A549 (cell line): ENCODE measurements at regions not wholly inside any gene's neighbourhood (a gene's known extent, or its start where the extent isn't known, plus 50 kb on each side); places are given as distances from the start of the nearest gene placed in this dataset.

Experiments used
- EHMT2 ChIP-seq: fragments of 200-600 bp; sonication (generic); IDR thresholded peaks from 2 replicates; pipeline ENCODE4 v1.6.1; 2016; ENCODE audit warnings: antibody characterized with exemption, low read depth, mild to moderate bottlenecking, moderate library complexity
- JUNB ChIP-seq: fragments of >200 bp; sonication (Bioruptor Twin); formaldehyde crosslinking; IDR thresholded peaks from 2 replicates; pipeline ENCODE4 v1.6.1; 2016
- KDM5A ChIP-seq: fragments of 200-600 bp; sonication (generic); IDR thresholded peaks from 2 replicates; pipeline ENCODE4 v1.6.1; 2016; ENCODE audit warnings: antibody characterized with exemption, mild to moderate bottlenecking
- MAX ChIP-seq: IDR thresholded peaks from 2 replicates; pipeline ENCODE4 v1.6.1; 2012
- MYC ChIP-seq: IDR thresholded peaks from 2 replicates; pipeline ENCODE4 v1.6.1; 2012; ENCODE audit warnings: mild to moderate bottlenecking, inconsistent platforms, low read length, improper control_type of control experiment, borderline replicate concordance
- POLR2A ChIP-seq: IDR thresholded peaks from 2 replicates; pipeline ENCODE4 v1.6.1; 2012; ENCODE audit warnings: mild to moderate bottlenecking, low read length
- RAD21 ChIP-seq, 2 experiments: fragments of >200 bp in 1 of 2; sonication (Bioruptor Twin) in 1 of 2; formaldehyde crosslinking in 1 of 2; IDR thresholded peaks in 1 of 2; conservative IDR thresholded peaks in 1 of 2; 2 replicates in 1 of 2; 3 replicates in 1 of 2; pipeline ENCODE4 v1.6.1; 2012 to 2018; ENCODE audit warnings: inconsistent platforms in 1 of 2
- RCOR1 ChIP-seq: fragments of 150-350 bp; IDR thresholded peaks from 2 replicates; pipeline ENCODE4 v1.6.1; 2014; ENCODE audit warnings: antibody characterized with exemption, low read length, low read depth
- USF2 ChIP-seq: fragments of 450-650 bp; IDR thresholded peaks from 2 replicates; pipeline ENCODE4 v1.6.1; 2014; ENCODE audit warnings: antibody characterized with exemption
- TF ChIP-seq, protein P1 (sequence below): fragments of >200 bp; sonication (Bioruptor Twin); formaldehyde crosslinking; IDR thresholded peaks from 3 replicates; pipeline ENCODE4 v1.5.1; 2016

- TF ChIP-seq, protein P1, sequence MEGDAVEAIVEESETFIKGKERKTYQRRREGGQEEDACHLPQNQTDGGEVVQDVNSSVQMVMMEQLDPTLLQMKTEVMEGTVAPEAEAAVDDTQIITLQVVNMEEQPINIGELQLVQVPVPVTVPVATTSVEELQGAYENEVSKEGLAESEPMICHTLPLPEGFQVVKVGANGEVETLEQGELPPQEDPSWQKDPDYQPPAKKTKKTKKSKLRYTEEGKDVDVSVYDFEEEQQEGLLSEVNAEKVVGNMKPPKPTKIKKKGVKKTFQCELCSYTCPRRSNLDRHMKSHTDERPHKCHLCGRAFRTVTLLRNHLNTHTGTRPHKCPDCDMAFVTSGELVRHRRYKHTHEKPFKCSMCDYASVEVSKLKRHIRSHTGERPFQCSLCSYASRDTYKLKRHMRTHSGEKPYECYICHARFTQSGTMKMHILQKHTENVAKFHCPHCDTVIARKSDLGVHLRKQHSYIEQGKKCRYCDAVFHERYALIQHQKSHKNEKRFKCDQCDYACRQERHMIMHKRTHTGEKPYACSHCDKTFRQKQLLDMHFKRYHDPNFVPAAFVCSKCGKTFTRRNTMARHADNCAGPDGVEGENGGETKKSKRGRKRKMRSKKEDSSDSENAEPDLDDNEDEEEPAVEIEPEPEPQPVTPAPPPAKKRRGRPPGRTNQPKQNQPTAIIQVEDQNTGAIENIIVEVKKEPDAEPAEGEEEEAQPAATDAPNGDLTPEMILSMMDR = no peak
- TF ChIP-seq KDM5A (no peak), POLR2A (no peak), MAX (no peak), EHMT2 (no peak), MYC (no peak), JUNB (no peak), RAD21 (conservative IDR thresholded peaks at IDR 0.05 in 1 of 2, IDR thresholded peaks at IDR 0.05 in 1 of 2) (no peak), RCOR1 (no peak), USF2 (no peak)
Measured at GRCh38 chr1:166289309-166290050, 122.7 kb upstream of the FAM78B start.
